ENCODE measurements at regions not wholly inside any gene's neighbourhood (a gene's known extent, or its start where the extent isn't known, plus 50 kb on each side); places are given as distances from the start of the nearest gene placed in this dataset.

- Histone ChIP-seq H2AFZ (ENCODE audit: low read depth, low read length) (no peak overlapping the region), H3K36me3 (ENCODE audit: insufficient read depth, low read length) (no peaks in the 10 kb centered on the region), H3K4me2 (ENCODE audit: insufficient read depth, low read length) (no peak overlapping the region), H3K4me3 (ENCODE audit: low read depth in 1 of 2, low read length in 2 of 2) (no peak overlapping the region), H3K4me1 (ENCODE audit: insufficient read depth, low read length) (no peaks in the 10 kb centered on the region), H3K9me3 (ENCODE audit: insufficient read depth, low read length, severe bottlenecking) (no peaks in the 10 kb centered on the region), H3K27me3 (ENCODE audit: insufficient read depth, low read length, poor library complexity) (no peaks in the 10 kb centered on the region), H4K20me1 (ENCODE audit: insufficient read depth, low read length) (no peaks in the 10 kb centered on the region; the same call in 1 of the 2 replicates), H3K9ac (ENCODE audit: low read depth, low read length) (no peak overlapping the region), H3K27ac (ENCODE audit: low read length) (no peak overlapping the region), H3K79me2 (ENCODE audit: insufficient read depth, low read length) (no peaks in the 10 kb centered on the region)
- TF ChIP-seq EZH2 (IDR thresholded peaks at IDR 0.05; ENCODE audit: borderline replicate concordance, low read depth, low read length, severe bottlenecking): no peak
- TF ChIP-seq CTCF (IDR thresholded peaks at IDR 0.05; ENCODE audit: borderline replicate concordance, extremely low read depth, low read length, poor library complexity, severe bottlenecking): no peak
- DNase-seq (no peak), ATAC-seq (ENCODE audit: insufficient read depth, low read depth) (no peak)
These were observed 77.4 kb downstream of the TTLL2 start for GRCh38 chr6:167402195-167402686.

- no peak for DNase-seq
- no peak overlapping the region for H3K4me2 ChIP-seq (ENCODE audit: insufficient read depth, low read length)
- H3K79me2 ChIP-seq (ENCODE audit: insufficient read depth, low read length): no peaks in the 10 kb centered on the region
- H3K4me3 ChIP-seq (ENCODE audit: low read depth in 1 of 2, low read length in 2 of 2): no peak overlapping the region
- H3K27ac ChIP-seq (ENCODE audit: low read length): no peak overlapping the region
- H3K4me1 ChIP-seq (ENCODE audit: insufficient read depth, low read length): no peaks in the 10 kb centered on the region
- H4K20me1 ChIP-seq (ENCODE audit: insufficient read depth, low read length): no peaks in the 10 kb centered on the region; the same call in 1 of the 2 replicates
- H2AFZ ChIP-seq (ENCODE audit: low read depth, low read length): no peak overlapping the region
- no peak overlapping the region for H3K9ac ChIP-seq (ENCODE audit: low read depth, low read length)
- H3K9me3 ChIP-seq (ENCODE audit: insufficient read depth, low read length, severe bottlenecking): no peaks in the 10 kb centered on the region
- H3K27me3 ChIP-seq (ENCODE audit: insufficient read depth, low read length, poor library complexity): no peaks in the 10 kb centered on the region
- no peak for ATAC-seq (ENCODE audit: insufficient read depth, low read depth)
- TF ChIP-seq EZH2 (IDR thresholded peaks at IDR 0.05; ENCODE audit: borderline replicate concordance, low read depth, low read length, severe bottlenecking): no peak
- no peak for TF ChIP-seq CTCF (IDR thresholded peaks at IDR 0.05; ENCODE audit: borderline replicate concordance, extremely low read depth, low read length, poor library complexity, severe bottlenecking)
- no peaks in the 10 kb centered on the region for H3K36me3 ChIP-seq (ENCODE audit: insufficient read depth, low read length)
These were observed 78.5 kb downstream of the TTLL2 start for GRCh38 chr6:167403427-167403826.

GRCh38 chr6:167404385-167405049, 79.6 kb downstream of the TTLL2 start:
- Histone ChIP-seq H2AFZ (ENCODE audit: low read depth, low read length) (no peak overlapping the region), H3K9me3 (ENCODE audit: insufficient read depth, low read length, severe bottlenecking) (no peaks in the 10 kb centered on the region), H3K4me2 (ENCODE audit: insufficient read depth, low read length) (no peak overlapping the region), H3K36me3 (ENCODE audit: insufficient read depth, low read length) (no peaks in the 10 kb centered on the region), H3K79me2 (ENCODE audit: insufficient read depth, low read length) (no peaks in the 10 kb centered on the region), H3K27ac (ENCODE audit: low read length) (no peak overlapping the region), H3K27me3 (ENCODE audit: insufficient read depth, low read length, poor library complexity) (no peaks in the 10 kb centered on the region), H3K9ac (ENCODE audit: low read depth, low read length) (no peak overlapping the region), H3K4me3 (ENCODE audit: low read depth in 1 of 2, low read length in 2 of 2) (no peak overlapping the region), H4K20me1 (ENCODE audit: insufficient read depth, low read length) (no peaks in the 10 kb centered on the region; the same call in 1 of the 2 replicates), H3K4me1 (ENCODE audit: insufficient read depth, low read length) (no peaks in the 10 kb centered on the region)
- TF ChIP-seq EZH2 (IDR thresholded peaks at IDR 0.05; ENCODE audit: borderline replicate concordance, low read depth, low read length, severe bottlenecking) (no peak), CTCF (IDR thresholded peaks at IDR 0.05; ENCODE audit: borderline replicate concordance, extremely low read depth, low read length, poor library complexity, severe bottlenecking) (no peak)
- ATAC-seq (ENCODE audit: insufficient read depth, low read depth): no peak
- DNase-seq: no peak
